ENCODE measurements at regions not wholly inside any gene's neighbourhood (a gene's known extent, or its start where the extent isn't known, plus 50 kb on each side); places are given as distances from the start of the nearest gene placed in this dataset.

GRCh38 chr1:187092104-187092503 is 263.4 kb downstream of the PLA2G4A start:
- DNase-seq = no peak

- DNase-seq = no peak
These were observed 267.9 kb downstream of the PLA2G4A start for GRCh38 chr1:187096689-187097088.

- no peak for DNase-seq
These were observed 281.6 kb downstream of the PLA2G4A start for GRCh38 chr1:187110351-187110750.

- no peak for DNase-seq
These were observed 286.0 kb downstream of the PLA2G4A start for GRCh38 chr1:187114792-187115191.

- no peak for DNase-seq
These were observed 292.9 kb downstream of the PLA2G4A start for GRCh38 chr1:187121661-187122060.

- DNase-seq = no peak
These were observed 293.8 kb downstream of the PLA2G4A start for GRCh38 chr1:187122566-187122965.

GRCh38 chr1:187129132-187129531 is 300.4 kb downstream of the PLA2G4A start:
- no peak for DNase-seq

GRCh38 chr1:187143783-187144182 is 315.0 kb downstream of the PLA2G4A start:
- no peak for DNase-seq

- no peak for DNase-seq
These were observed 317.6 kb downstream of the PLA2G4A start for GRCh38 chr1:187146388-187146787.

GRCh38 chr1:187151555-187151954 is 322.8 kb downstream of the PLA2G4A start:
- DNase-seq = no peak

- no peak for DNase-seq
These were observed 324.3 kb downstream of the PLA2G4A start for GRCh38 chr1:187153047-187153446.

- no peak for DNase-seq
These were observed 328.4 kb downstream of the PLA2G4A start for GRCh38 chr1:187157115-187157514.

GRCh38 chr1:187157552-187157951 is 328.8 kb downstream of the PLA2G4A start:
- no peak for DNase-seq

GRCh38 chr1:187167555-187167954 is 338.8 kb downstream of the PLA2G4A start:
- no peak for DNase-seq

GRCh38 chr1:187168297-187168696 is 339.5 kb downstream of the PLA2G4A start:
- no peak for DNase-seq

- DNase-seq = no peak
These were observed 356.6 kb downstream of the PLA2G4A start for GRCh38 chr1:187185389-187185788.

GRCh38 chr1:187197685-187198084 is 368.9 kb downstream of the PLA2G4A start:
- DNase-seq = no peak

- no peak for DNase-seq
These were observed 374.5 kb downstream of the PLA2G4A start for GRCh38 chr1:187203257-187203656.

GRCh38 chr1:187212377-187212776 is 383.6 kb downstream of the PLA2G4A start:
- no peak for DNase-seq

GRCh38 chr1:187226396-187226795 is 397.6 kb downstream of the PLA2G4A start:
- DNase-seq = no peak

GRCh38 chr1:187228790-187229189 is 400.0 kb downstream of the PLA2G4A start:
- no peak for DNase-seq

- DNase-seq = no peak
These were observed 400.7 kb downstream of the PLA2G4A start for GRCh38 chr1:187229496-187229895.

GRCh38 chr1:187234706-187235105 is 406.0 kb downstream of the PLA2G4A start:
- DNase-seq = no peak

GRCh38 chr1:187236199-187236598 is 407.4 kb downstream of the PLA2G4A start:
- DNase-seq = no peak

- DNase-seq = no peak
These were observed 407.9 kb downstream of the PLA2G4A start for GRCh38 chr1:187236676-187237075.

- DNase-seq = no peak
These were observed 408.8 kb downstream of the PLA2G4A start for GRCh38 chr1:187237542-187237941.
